IMR-90 (cell line): ENCODE measurements at regions not wholly inside any gene's neighbourhood (a gene's known extent, or its start where the extent isn't known, plus 50 kb on each side); places are given as distances from the start of the nearest gene placed in this dataset.

ENCODE experiments used
- ATAC-seq: fragments of 200-7000 bp; cut with Tn5 transposase; 2 replicates; pipeline ENCODE4 v1.9.1; 2020; ENCODE audit warnings: low read depth, mild to moderate bottlenecking, moderate library complexity
- BruUV-seq: library from RNA; stranded (reverse); fragments of 400-500 nt; replicated peaks from 2 replicates; lab custom pipeline; 2021; lab: Mats Ljungman, UMichigan
- CTCF ChIA-PET: fragments of 300-600 bp; formaldehyde crosslinking; extraction: SDS; loops from one replicate; lab custom pipeline; 2021; ENCODE audit warnings: antibody characterized with exemption; lab: Yijun Ruan, JAX
- POLR2A ChIA-PET: fragments of 300-600 bp; sonication (Branson Sonifier 250); formaldehyde crosslinking; loops from one replicate; lab custom pipeline; 2022; ENCODE audit warnings: antibody characterized with exemption; ENCODE audit not compliant: unreplicated experiment; lab: Charles Lee
- DNase-seq: peaks from one replicate; pipeline ENCODE4 v3.0.0; 2013
- H2AFZ ChIP-seq: replicated peaks from 2 replicates; pipeline ENCODE3; 2013; ENCODE audit warnings: low read length, mild to moderate bottlenecking; ENCODE audit not compliant: poor library complexity
- H2AK5ac ChIP-seq: 2 replicates; pipeline ENCODE4 v1.6.1; 2013; ENCODE audit warnings: low read depth, low read length, inconsistent platforms
- H2AK9ac ChIP-seq: replicated peaks from 2 replicates; pipeline ENCODE3; 2013; ENCODE audit warnings: mild to moderate bottlenecking, low read depth, low read length, moderate library complexity; ENCODE audit not compliant: poor library complexity
- H2BK120ac ChIP-seq: 2 replicates; pipeline ENCODE4 v1.6.1; 2013; ENCODE audit warnings: low read depth, low read length, inconsistent platforms
- H2BK15ac ChIP-seq: 3 replicates; pipeline ENCODE4 v1.6.1; 2013; ENCODE audit warnings: low read depth, low read length, inconsistent platforms
- H2BK20ac ChIP-seq: 2 replicates; pipeline ENCODE4 v1.6.1; 2013; ENCODE audit warnings: low read depth, mild to moderate bottlenecking, inconsistent platforms, low read length, moderate library complexity
- H2BK5ac ChIP-seq: 2 replicates; pipeline ENCODE4 v1.6.1; 2013; ENCODE audit warnings: mild to moderate bottlenecking, low read depth, low read length, inconsistent platforms; ENCODE audit not compliant: poor library complexity, severe bottlenecking
- H3K14ac ChIP-seq: replicated peaks from 2 replicates; pipeline ENCODE4 v1.6.1; 2013; ENCODE audit warnings: low read depth, low read length, inconsistent platforms
- H3K18ac ChIP-seq: 2 replicates; pipeline ENCODE4 v1.6.1; 2013; ENCODE audit warnings: low read depth, low read length, control low read depth
- H3K23ac ChIP-seq: 2 replicates; pipeline ENCODE4 v1.6.1; 2013; ENCODE audit warnings: low read depth, low read length, inconsistent platforms
- H3K27ac ChIP-seq: 2 replicates; pipeline ENCODE4 v1.5.1; 2013; ENCODE audit warnings: mild to moderate bottlenecking, control low read depth, low read length; ENCODE audit not compliant: insufficient read depth
- H3K27me3 ChIP-seq: 2 replicates; pipeline ENCODE4 v1.6.1; 2013; ENCODE audit warnings: low read length; ENCODE audit not compliant: control insufficient read depth, insufficient read depth
- H3K36me3 ChIP-seq: 2 replicates; pipeline ENCODE4 v1.6.1; 2013; ENCODE audit warnings: low read length, mixed read lengths; ENCODE audit not compliant: control insufficient read depth, insufficient read depth
- H3K4ac ChIP-seq: 2 replicates; pipeline ENCODE4 v1.6.1; 2013; ENCODE audit warnings: low read depth, low read length, inconsistent platforms
- H3K4me1 ChIP-seq: 2 replicates; pipeline ENCODE4 v1.6.1; 2013; ENCODE audit warnings: low read length, mixed read lengths; ENCODE audit not compliant: control insufficient read depth, insufficient read depth
- H3K4me2 ChIP-seq: 2 replicates; pipeline ENCODE4 v1.6.1; 2013; ENCODE audit warnings: low read depth, mild to moderate bottlenecking, control low read depth, low read length, moderate library complexity
- H3K4me3 ChIP-seq: 2 replicates; pipeline ENCODE4 v1.5.1; 2013; ENCODE audit warnings: low read depth, mild to moderate bottlenecking, control low read depth, low read length, moderate library complexity; ENCODE audit not compliant: insufficient read depth
- H3K56ac ChIP-seq: 2 replicates; pipeline ENCODE4 v1.6.1; 2013; ENCODE audit warnings: low read length, inconsistent platforms; ENCODE audit not compliant: insufficient read depth; ENCODE audit errors: extremely low read depth
- H3K79me1 ChIP-seq, 2 experiments: 2 replicates each; pipeline ENCODE4 v1.6.1; 2013; ENCODE audit warnings: low read length in 2 of 2, inconsistent platforms in 1 of 2, low read depth in 1 of 2
- H3K9ac ChIP-seq: 2 replicates; pipeline ENCODE4 v1.6.1; 2013; ENCODE audit warnings: low read depth, low read length, control low read depth
- H3K9me1 ChIP-seq: 2 replicates; pipeline ENCODE4 v1.6.1; 2013; ENCODE audit warnings: low read length, inconsistent platforms; ENCODE audit not compliant: insufficient read depth
- H3K9me3 ChIP-seq: 2 replicates; pipeline ENCODE4 v1.6.1; 2013; ENCODE audit warnings: low read length; ENCODE audit not compliant: control insufficient read depth, insufficient read depth
- H4K20me1 ChIP-seq: 2 replicates; pipeline ENCODE4 v1.6.1; 2013; ENCODE audit warnings: low read length, inconsistent platforms; ENCODE audit not compliant: insufficient read depth
- H4K5ac ChIP-seq: 2 replicates; pipeline ENCODE4 v1.6.1; 2013; ENCODE audit warnings: mild to moderate bottlenecking, low read depth, low read length, control low read depth
- H4K8ac ChIP-seq, 2 experiments: 2 replicates each; pipeline ENCODE4 v1.6.1; 2013; ENCODE audit warnings: low read depth in 2 of 2, low read length in 2 of 2, control low read depth in 1 of 2, inconsistent platforms in 1 of 2
- H4K91ac ChIP-seq: 2 replicates; pipeline ENCODE4 v1.6.1; 2013; ENCODE audit warnings: low read depth, low read length, inconsistent platforms; ENCODE audit not compliant: insufficient read depth
- BHLHE40 ChIP-seq: fragments of 150-350 bp; IDR thresholded peaks from 2 replicates; pipeline ENCODE4 v1.6.1; 2016; ENCODE audit warnings: mild to moderate bottlenecking, low read depth, low read length
- CEBPB ChIP-seq: IDR thresholded peaks from 2 replicates; pipeline ENCODE4 v1.6.1; 2012; ENCODE audit warnings: low read depth, low read length, improper control_type of control experiment
- CHD1 ChIP-seq: IDR thresholded peaks from 2 replicates; pipeline ENCODE4 v1.6.1; 2012; ENCODE audit warnings: low read depth, low read length, improper control_type of control experiment
- CTCF ChIP-seq: conservative IDR thresholded peaks from 2 replicates; pipeline ENCODE4 v1.5.1; 2012; ENCODE audit warnings: mild to moderate bottlenecking, low read depth, low read length, improper control_type of control experiment
- ELK1 ChIP-seq: fragments of 150-350 bp; IDR thresholded peaks from 2 replicates; pipeline ENCODE4 v1.6.1; 2016; ENCODE audit warnings: low read depth, mild to moderate bottlenecking, low read length, moderate library complexity, borderline replicate concordance
- FOS ChIP-seq: fragments of 150-350 bp; IDR thresholded peaks from 2 replicates; pipeline ENCODE4 v1.6.1; 2016; ENCODE audit warnings: low read depth, low read length
- MAFK ChIP-seq: IDR thresholded peaks from 2 replicates; pipeline ENCODE4 v1.6.1; 2012; ENCODE audit warnings: low read depth, low read length, improper control_type of control experiment
- MAZ ChIP-seq: IDR thresholded peaks from 2 replicates; pipeline ENCODE4 v1.6.1; 2012; ENCODE audit warnings: low read depth, mild to moderate bottlenecking, low read length, improper control_type of control experiment, moderate library complexity, borderline replicate concordance
- MXI1 ChIP-seq: IDR thresholded peaks from 2 replicates; pipeline ENCODE4 v1.6.1; 2012; ENCODE audit warnings: low read depth, mild to moderate bottlenecking, low read length, moderate library complexity, borderline replicate concordance
- NFE2L2 ChIP-seq: fragments of 150-350 bp; IDR thresholded peaks from 2 replicates; pipeline ENCODE4 v1.6.1; 2016; ENCODE audit warnings: low read depth, mild to moderate bottlenecking, low read length
- POLR2A ChIP-seq: IDR thresholded peaks from 2 replicates; pipeline ENCODE4 v1.6.1; 2012; ENCODE audit warnings: mild to moderate bottlenecking, low read depth, low read length
- RAD21 ChIP-seq: IDR thresholded peaks from 2 replicates; pipeline ENCODE4 v1.6.1; 2012; ENCODE audit warnings: low read length, improper control_type of control experiment
- RCOR1 ChIP-seq: IDR thresholded peaks from 2 replicates; pipeline ENCODE4 v1.6.1; 2012; ENCODE audit warnings: mild to moderate bottlenecking, low read length, improper control_type of control experiment; ENCODE audit not compliant: insufficient replicate concordance
- RFX5 ChIP-seq: IDR thresholded peaks from 2 replicates; pipeline ENCODE4 v1.8.0; 2012; ENCODE audit warnings: low read depth, mild to moderate bottlenecking, low read length, moderate library complexity
- SMC3 ChIP-seq: fragments of 150-350 bp; IDR thresholded peaks from 2 replicates; pipeline ENCODE4 v1.6.1; 2016; ENCODE audit warnings: low read depth, mild to moderate bottlenecking, antibody characterized with exemption, low read length, moderate library complexity
- WGBS, 2 experiments: methylation state at CpG; one replicate each; pipeline versions ENCODE4 v1.1.5 to v1.1.7; 2013; ENCODE audit warnings: missing lambda C conversion rate in 2 of 2; ENCODE audit not compliant: insufficient read length in 1 of 2; ENCODE audit errors: extremely low coverage in 2 of 2; 5-methylcytosine and 5-hydroxymethylcytosine counted together
- dilution Hi-C: fragments of 300-500 bp; cut with HindIII; formaldehyde crosslinking; loops from one replicate; pipeline ENCODE4 v1.14.3; 2018; ENCODE audit warnings: low sequenced_read_pairs; ENCODE audit not compliant: unreplicated experiment
- in situ Hi-C: fragments of 300-500 bp; cut with MboI; formaldehyde crosslinking; loops from 3 replicates; pipeline ENCODE4 v1.14.3; 2019; ENCODE audit warnings: low sequenced_read_pairs, inconsistent platforms, mixed read lengths
- intact Hi-C: fragments of 100-400 bp; cut with micrococcal nuclease; formaldehyde crosslinking; loops from 2 replicates; pipeline ENCODE4 v1.10.0; 2022
- TF ChIP-seq, protein P1 (sequence below): fragments of 150-350 bp; IDR thresholded peaks from 2 replicates; pipeline ENCODE4 v1.6.1; 2017; ENCODE audit warnings: mild to moderate bottlenecking, antibody characterized with exemption, low read length, low read depth

DNA sequence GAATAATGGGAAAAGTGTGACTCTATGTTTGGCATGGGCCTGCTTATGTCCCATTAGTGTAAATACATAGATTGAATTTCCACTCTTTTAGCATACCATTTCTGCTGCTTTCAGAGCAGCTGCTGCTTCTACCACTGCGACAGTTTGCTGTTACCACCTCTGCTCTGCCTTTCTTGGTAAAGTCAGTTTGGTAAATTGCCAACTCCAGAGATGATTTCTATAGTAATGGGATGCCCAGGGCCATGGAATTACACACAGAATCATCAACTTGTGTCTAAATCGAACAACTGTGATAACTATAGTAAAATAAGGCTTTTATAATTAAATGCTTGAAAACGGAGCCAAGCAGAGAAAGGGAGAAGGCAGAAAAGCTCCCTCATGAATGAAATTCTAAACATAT, 168.4 kb upstream of the VEPH1 start:
- Histone ChIP-seq H3K36me3 (no peaks in the 10 kb centered on the region), H2BK20ac (no peak overlapping the region), H4K8ac (no peak overlapping the region), H2AK9ac (no peak overlapping the region), H3K27me3 (no peaks in the 10 kb centered on the region; the same call in 1 of the 2 replicates), H4K20me1 (no peaks in the 10 kb centered on the region), H4K91ac (no peak overlapping the region), H2AFZ (no peak overlapping the region), H2BK120ac (no peak overlapping the region), H2BK15ac (no peak overlapping the region), H3K79me1 (no peaks in the 10 kb centered on the region), H3K9me3 (no peaks in the 10 kb centered on the region), H3K27ac (no peak overlapping the region), H3K14ac (no peak overlapping the region), H2BK5ac (no peak overlapping the region), H3K18ac (no peak overlapping the region), H4K5ac (no peak overlapping the region), H3K56ac (no peak overlapping the region), H3K23ac (no peak overlapping the region), H3K4me1 (no peaks in the 10 kb centered on the region), H3K4me2 (no peak overlapping the region), H2AK5ac (no peak overlapping the region), H3K9me1 (no peaks in the 10 kb centered on the region), H3K4ac (no peak overlapping the region), H3K4me3 (no peak overlapping the region), H3K9ac (no peak overlapping the region)
- in situ Hi-C loops (no loop called here), dilution Hi-C loops (no loop called here), intact Hi-C loops (no loop called here)
- ATAC-seq (no peak), DNase-seq (no peak)
- CTCF ChIA-PET: interaction anchor here (0.6 kb wide), 1 partner anchor 54 kb away, joined by 4 read pairs; no protein-coding TSS in a partner anchor
- no CpG with 5 or more reads among the region's 3 CpGs for WGBS, 2 experiments
- BruUV-seq: no TSS peak
- POLR2A ChIA-PET: no interaction called here
- TF ChIP-seq CTCF (no peak), POLR2A (no peak), RFX5 (no peak), NFE2L2 (no peak), SMC3 (no peak), MAZ (no peak), BHLHE40 (no peak), RAD21 (no peak), MAFK (no peak), CHD1 (no peak), FOS (no peak), ELK1 (no peak), RCOR1 (no peak), MXI1 (no peak), CEBPB (no peak)
- TF ChIP-seq, protein P1, sequence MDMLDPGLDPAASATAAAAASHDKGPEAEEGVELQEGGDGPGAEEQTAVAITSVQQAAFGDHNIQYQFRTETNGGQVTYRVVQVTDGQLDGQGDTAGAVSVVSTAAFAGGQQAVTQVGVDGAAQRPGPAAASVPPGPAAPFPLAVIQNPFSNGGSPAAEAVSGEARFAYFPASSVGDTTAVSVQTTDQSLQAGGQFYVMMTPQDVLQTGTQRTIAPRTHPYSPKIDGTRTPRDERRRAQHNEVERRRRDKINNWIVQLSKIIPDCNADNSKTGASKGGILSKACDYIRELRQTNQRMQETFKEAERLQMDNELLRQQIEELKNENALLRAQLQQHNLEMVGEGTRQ: no peak
